ENCODE measurements at regions not wholly inside any gene's neighbourhood (a gene's known extent, or its start where the extent isn't known, plus 50 kb on each side); places are given as distances from the start of the nearest gene placed in this dataset.
"Not testable (repeated sequence)": the region's sequence is repeated elsewhere in the genome, so short reads cannot be mapped to it uniquely, and the experiment has no call there.

GRCh38 chr5:152106571-152106970, 181.9 kb upstream of the GLRA1 start:
- no peak for DNase-seq

GRCh38 chr5:152105085-152105484, 180.4 kb upstream of the GLRA1 start:
- DNase-seq: no peak

GRCh38 chr5:152104211-152104610, 179.6 kb upstream of the GLRA1 start:
- DNase-seq: no peak

- DNase-seq: not testable (repeated sequence)
Observed at GRCh38 chr5:152102908-152103307, 178.3 kb upstream of the GLRA1 start.

- no peak for DNase-seq
Observed at GRCh38 chr5:152102057-152102456, 177.4 kb upstream of the GLRA1 start.

- DNase-seq: no peak
Observed at GRCh38 chr5:152100462-152100861, 175.8 kb upstream of the GLRA1 start.

GRCh38 chr5:152097128-152097527, 172.5 kb upstream of the GLRA1 start:
- DNase-seq: no peak

- DNase-seq: no peak
Observed at GRCh38 chr5:152094716-152095115, 170.1 kb upstream of the GLRA1 start.

- no peak for DNase-seq
Observed at GRCh38 chr5:152094060-152094459, 169.4 kb upstream of the GLRA1 start.

- DNase-seq: no peak
Observed at GRCh38 chr5:152092580-152092979, 167.9 kb upstream of the GLRA1 start.

- DNase-seq: no peak
Observed at GRCh38 chr5:152089644-152090043, 165.0 kb upstream of the GLRA1 start.

- no peak for DNase-seq
Observed at GRCh38 chr5:152086668-152087067, 162.0 kb upstream of the GLRA1 start.

- no peak for DNase-seq
Observed at GRCh38 chr5:152084476-152084875, 159.8 kb upstream of the GLRA1 start.

GRCh38 chr5:152083231-152083630, 158.6 kb upstream of the GLRA1 start:
- no peak for DNase-seq

- no peak for DNase-seq
Observed at GRCh38 chr5:152072091-152072490, 147.4 kb upstream of the GLRA1 start.

- DNase-seq: no peak
Observed at GRCh38 chr5:152070591-152070990, 145.9 kb upstream of the GLRA1 start.

GRCh38 chr5:152066784-152067183, 142.1 kb upstream of the GLRA1 start:
- DNase-seq: no peak

GRCh38 chr5:152063004-152063403, 138.4 kb upstream of the GLRA1 start:
- no peak for DNase-seq

- DNase-seq: no peak
Observed at GRCh38 chr5:152061095-152061494, 136.4 kb upstream of the GLRA1 start.

GRCh38 chr5:152058267-152058666, 133.6 kb upstream of the GLRA1 start:
- DNase-seq: no peak

GRCh38 chr5:152056931-152057330, 132.3 kb upstream of the GLRA1 start:
- DNase-seq: no peak

GRCh38 chr5:152052470-152052869, 127.8 kb upstream of the GLRA1 start:
- DNase-seq: no peak

- DNase-seq: no peak
Observed at GRCh38 chr5:152051499-152052454, 127.1 kb upstream of the GLRA1 start.

- no peak for DNase-seq
Observed at GRCh38 chr5:152046361-152046760, 121.7 kb upstream of the GLRA1 start.

GRCh38 chr5:152038856-152039255, 114.2 kb upstream of the GLRA1 start:
- DNase-seq: not testable (repeated sequence)

All from activated CD4-positive, alpha-beta T cell treated with anti-CD3 and anti-CD28 coated beads, Interleukin-2, amount 50 U/mL, for 1 hour (primary cell).